Lower lobe of right lung (tissue), 2 donors: ENCODE measurements at regions not wholly inside any gene's neighbourhood (a gene's known extent, or its start where the extent isn't known, plus 50 kb on each side); places are given as distances from the start of the nearest gene placed in this dataset.
A peak's percentile ranks its signal among the peaks of the same experiment; 100 is the strongest.

ENCODE experiments used
- ATAC-seq, 2 donors: fragments of 200-7000 bp; cut with Tn5 transposase; one replicate each; pipeline ENCODE4 v1.9.1; 2020 to 2022; ENCODE audit warnings: mild to moderate bottlenecking in 2 of 2, moderate library complexity in 2 of 2
- DNase-seq: peaks from one replicate; pipeline ENCODE4 v3.0.0-alpha.2; 2020
- H3K27ac ChIP-seq: fragments of 200-600 bp; one replicate; pipeline ENCODE4 v1.8.0; 2022
- H3K27me3 ChIP-seq: fragments of 200-600 bp; one replicate; pipeline ENCODE4 v1.8.0; 2022; ENCODE audit warnings: low read depth
- H3K36me3 ChIP-seq: fragments of 200-600 bp; one replicate; pipeline ENCODE4 v1.8.0; 2022; ENCODE audit warnings: mild to moderate bottlenecking
- H3K4me1 ChIP-seq: fragments of 200-600 bp; one replicate; pipeline ENCODE4 v1.8.0; 2022
- H3K4me3 ChIP-seq: fragments of 200-600 bp; one replicate; pipeline ENCODE4 v1.8.0; 2022; ENCODE audit warnings: mild to moderate bottlenecking
- H3K9me3 ChIP-seq: fragments of 200-600 bp; one replicate; pipeline ENCODE4 v1.8.0; 2022
- intact Hi-C: fragments of 100-400 bp; cut with DNase I; formaldehyde crosslinking; loops from one replicate; pipeline ENCODE4 v1.11.0; 2022
- TF ChIP-seq, protein P1 (sequence below): fragments of 200-600 bp; IDR thresholded peaks from one replicate; pipeline ENCODE4 v1.8.0; 2022; ENCODE audit warnings: antibody characterized with exemption, mild to moderate bottlenecking
- donor health status: DM: no; HTN: yes; CAD: no; lungs with severe emphysema.

DNA sequence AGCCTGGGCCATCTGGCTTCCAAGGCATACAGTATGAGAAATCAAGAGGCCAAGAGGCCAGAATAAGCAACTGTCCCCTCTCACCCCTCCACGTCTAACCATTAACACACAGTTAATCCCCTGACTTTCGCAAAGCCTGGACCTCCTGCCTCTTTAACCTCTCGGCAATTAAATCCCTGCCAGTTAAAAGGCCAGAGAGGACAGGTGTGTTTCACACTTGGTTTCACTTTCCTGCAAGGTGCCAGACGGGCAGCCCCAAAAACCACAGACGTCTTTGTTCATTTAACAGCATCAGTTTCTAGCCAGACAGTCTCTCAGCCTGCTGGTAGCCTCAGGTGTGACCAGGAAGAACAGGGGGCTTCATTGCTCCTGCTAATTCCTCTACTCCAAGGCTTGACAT is 91.1 kb upstream of the KIT start:
- intact Hi-C loops, result no loop called here
- ATAC-seq (peak in 1 of 2 donors; percentile 21), DNase-seq (no peak)
- no peak overlapping the region for H3K4me3 ChIP-seq
- no peaks in the 10 kb centered on the region for H3K9me3 ChIP-seq
- H3K36me3 ChIP-seq, result no peaks in the 10 kb centered on the region
- TF ChIP-seq, protein P1, sequence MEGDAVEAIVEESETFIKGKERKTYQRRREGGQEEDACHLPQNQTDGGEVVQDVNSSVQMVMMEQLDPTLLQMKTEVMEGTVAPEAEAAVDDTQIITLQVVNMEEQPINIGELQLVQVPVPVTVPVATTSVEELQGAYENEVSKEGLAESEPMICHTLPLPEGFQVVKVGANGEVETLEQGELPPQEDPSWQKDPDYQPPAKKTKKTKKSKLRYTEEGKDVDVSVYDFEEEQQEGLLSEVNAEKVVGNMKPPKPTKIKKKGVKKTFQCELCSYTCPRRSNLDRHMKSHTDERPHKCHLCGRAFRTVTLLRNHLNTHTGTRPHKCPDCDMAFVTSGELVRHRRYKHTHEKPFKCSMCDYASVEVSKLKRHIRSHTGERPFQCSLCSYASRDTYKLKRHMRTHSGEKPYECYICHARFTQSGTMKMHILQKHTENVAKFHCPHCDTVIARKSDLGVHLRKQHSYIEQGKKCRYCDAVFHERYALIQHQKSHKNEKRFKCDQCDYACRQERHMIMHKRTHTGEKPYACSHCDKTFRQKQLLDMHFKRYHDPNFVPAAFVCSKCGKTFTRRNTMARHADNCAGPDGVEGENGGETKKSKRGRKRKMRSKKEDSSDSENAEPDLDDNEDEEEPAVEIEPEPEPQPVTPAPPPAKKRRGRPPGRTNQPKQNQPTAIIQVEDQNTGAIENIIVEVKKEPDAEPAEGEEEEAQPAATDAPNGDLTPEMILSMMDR, result no peak
- H3K27me3 ChIP-seq, result no peaks in the 10 kb centered on the region
- H3K27ac ChIP-seq, result no peak overlapping the region
- no peaks in the 10 kb centered on the region for H3K4me1 ChIP-seq

DNA sequence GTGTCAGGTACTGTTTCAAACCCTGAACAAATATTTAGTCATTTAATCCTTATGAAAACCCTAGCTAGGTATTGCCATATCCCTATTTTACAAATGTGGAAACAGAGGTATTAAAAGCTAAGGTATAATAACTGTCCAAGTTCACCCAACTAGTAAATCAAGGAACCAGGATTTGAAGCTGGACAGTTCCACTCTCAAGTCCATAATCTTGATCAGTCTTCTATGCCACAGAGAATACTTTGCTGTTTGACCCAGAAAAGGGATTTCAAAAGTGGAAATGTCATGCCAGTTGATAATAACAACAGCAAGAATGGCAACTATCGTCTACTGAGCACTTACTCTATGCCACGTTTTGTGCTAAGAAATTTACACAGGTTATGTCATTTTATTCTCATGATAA is 90.4 kb upstream of the KIT start:
- H3K36me3 ChIP-seq, result no peaks in the 10 kb centered on the region
- H3K27ac ChIP-seq, result no peak overlapping the region
- no peaks in the 10 kb centered on the region for H3K27me3 ChIP-seq
- no peak overlapping the region for H3K4me3 ChIP-seq
- no peaks in the 10 kb centered on the region for H3K4me1 ChIP-seq
- H3K9me3 ChIP-seq, result no peaks in the 10 kb centered on the region
- intact Hi-C loops, result no loop called here
- TF ChIP-seq, protein P1, result no peak
- no peak for DNase-seq
- no peak for ATAC-seq

DNA sequence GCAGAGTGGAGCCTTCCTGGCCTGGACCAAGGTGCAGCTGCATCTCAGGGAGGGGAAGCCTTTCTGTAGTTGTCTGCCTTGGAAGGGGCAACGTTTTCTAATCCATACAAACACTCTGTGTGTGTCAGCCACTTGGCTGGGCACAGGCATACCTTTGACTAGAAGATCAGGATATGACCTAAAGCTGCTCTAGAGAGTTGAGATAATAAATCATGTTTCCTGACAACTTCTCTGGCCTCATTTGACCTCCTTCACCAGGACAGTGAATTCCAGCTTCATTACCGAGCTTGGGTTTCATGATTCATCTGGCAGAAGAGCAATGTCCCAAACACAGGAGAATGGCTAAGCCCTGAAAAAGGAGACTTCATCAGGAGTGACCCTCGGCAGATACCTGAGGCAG is 89.6 kb upstream of the KIT start:
- ATAC-seq (no peak), DNase-seq (no peak)
- Histone ChIP-seq H3K36me3 (no peaks in the 10 kb centered on the region), H3K9me3 (no peaks in the 10 kb centered on the region), H3K27ac (no peak overlapping the region), H3K4me1 (no peaks in the 10 kb centered on the region), H3K4me3 (no peak overlapping the region), H3K27me3 (no peaks in the 10 kb centered on the region)
- TF ChIP-seq, protein P1, result no peak
- intact Hi-C loops, result no loop called here

DNA sequence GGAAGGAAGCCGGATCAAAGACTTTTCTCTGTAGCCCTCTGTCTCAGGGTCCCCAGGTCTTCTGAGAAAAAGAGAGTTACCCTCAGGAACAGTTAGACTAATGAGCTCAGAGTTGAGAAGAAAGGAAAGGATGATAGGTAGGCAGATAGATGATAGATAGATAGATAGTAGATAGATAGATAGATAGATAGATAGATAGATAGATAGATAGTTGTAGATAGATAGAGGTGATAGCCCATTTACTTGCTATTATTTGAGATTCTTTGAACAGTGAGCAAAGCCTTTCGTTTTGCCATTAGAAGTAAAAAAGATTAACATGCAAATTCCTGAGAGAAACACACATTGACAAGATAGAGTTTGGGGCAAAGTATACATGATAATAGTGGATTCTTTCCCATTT is 86.9 kb upstream of the KIT start:
- no peaks in the 10 kb centered on the region for H3K27me3 ChIP-seq
- no peaks in the 10 kb centered on the region for H3K36me3 ChIP-seq
- intact Hi-C loops, result no loop called here
- no peak overlapping the region for H3K4me3 ChIP-seq
- TF ChIP-seq, protein P1, result no peak
- no peak overlapping the region for H3K27ac ChIP-seq
- no peaks in the 10 kb centered on the region for H3K4me1 ChIP-seq
- no peaks in the 10 kb centered on the region for H3K9me3 ChIP-seq
- no peak for ATAC-seq
- DNase-seq, result no peak

DNA sequence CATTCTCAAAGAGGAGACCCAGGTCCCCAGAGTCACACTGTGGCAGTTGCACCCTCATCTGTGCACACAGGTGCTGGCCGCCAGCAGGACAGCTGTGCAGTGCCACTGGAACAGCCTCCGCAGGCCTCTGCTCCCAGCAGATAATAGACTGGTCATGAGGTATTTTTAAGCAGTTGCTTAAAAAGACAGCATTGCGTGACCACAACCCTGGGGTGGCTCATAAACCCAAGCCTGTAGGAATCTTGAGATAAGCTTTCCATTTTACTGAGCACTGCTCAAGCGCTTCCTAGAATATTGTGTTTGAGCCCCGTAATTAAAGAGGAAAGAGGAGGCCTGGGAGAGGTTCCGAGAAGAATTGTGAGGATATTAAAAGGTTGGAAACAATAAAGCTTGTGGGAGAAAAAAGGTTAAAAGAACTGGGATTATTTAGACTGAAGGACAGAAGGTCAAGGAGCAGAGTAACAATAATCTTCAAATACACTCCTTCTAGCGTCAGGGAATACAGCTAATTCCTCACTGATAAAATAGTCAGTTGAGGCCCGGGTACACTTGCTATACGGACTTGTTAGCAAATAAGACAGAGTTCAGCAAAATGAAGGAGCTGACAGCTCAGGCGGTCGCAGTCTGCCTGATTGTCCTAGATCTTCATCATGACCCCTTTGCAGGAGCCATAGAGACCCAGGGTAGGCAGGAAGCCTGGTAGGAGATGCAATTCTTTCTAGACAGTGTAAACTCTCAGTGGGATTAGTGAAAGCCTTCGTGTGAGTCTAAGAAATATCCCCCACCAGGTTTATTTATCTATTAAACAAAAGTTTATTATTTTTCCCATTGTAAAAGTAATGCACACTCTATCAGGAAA is 86.2 kb upstream of the KIT start:
- ATAC-seq (no peak), DNase-seq (no peak)
- intact Hi-C loops, result no loop called here
- Histone ChIP-seq H3K27ac (no peak overlapping the region), H3K27me3 (no peaks in the 10 kb centered on the region), H3K9me3 (no peaks in the 10 kb centered on the region), H3K4me1 (no peaks in the 10 kb centered on the region), H3K36me3 (no peaks in the 10 kb centered on the region), H3K4me3 (no peak overlapping the region)
- TF ChIP-seq, protein P1, result no peak
